ENCODE measurements at regions not wholly inside any gene's neighbourhood (a gene's known extent, or its start where the extent isn't known, plus 50 kb on each side); places are given as distances from the start of the nearest gene placed in this dataset.

GRCh38 chr2:56709181-56709580 is 525.4 kb downstream of the CCDC85A start:
- H3K4me3 ChIP-seq (ENCODE audit: control insufficient read depth, low read depth, low read length) = no peak overlapping the region
- no peak for TF ChIP-seq CTCF (IDR thresholded peaks at IDR 0.05; ENCODE audit: control insufficient read depth, insufficient read depth, low read depth, low read length, missing control alignments)
- DNase-seq (ENCODE audit: low read depth) = no peak

GRCh38 chr2:56713161-56713676 is 529.4 kb downstream of the CCDC85A start:
- peak; percentile 73 for DNase-seq (ENCODE audit: low read depth)
- H3K4me3 ChIP-seq (ENCODE audit: control insufficient read depth, low read depth, low read length) = no peak overlapping the region
- TF ChIP-seq CTCF (IDR thresholded peaks at IDR 0.05; ENCODE audit: control insufficient read depth, insufficient read depth, low read depth, low read length, missing control alignments) = no peak

- no peak for DNase-seq (ENCODE audit: low read depth)
- no peak for TF ChIP-seq CTCF (IDR thresholded peaks at IDR 0.05; ENCODE audit: control insufficient read depth, insufficient read depth, low read depth, low read length, missing control alignments)
- H3K4me3 ChIP-seq (ENCODE audit: control insufficient read depth, low read depth, low read length) = no peak overlapping the region
These were observed 530.2 kb downstream of the CCDC85A start for GRCh38 chr2:56713978-56714377.

- no peak for TF ChIP-seq CTCF (IDR thresholded peaks at IDR 0.05; ENCODE audit: control insufficient read depth, insufficient read depth, low read depth, low read length, missing control alignments)
- peak overlapping the region; percentile 14 for H3K4me3 ChIP-seq (ENCODE audit: control insufficient read depth, low read depth, low read length)
- no peak for DNase-seq (ENCODE audit: low read depth)
These were observed 530.6 kb downstream of the CCDC85A start for GRCh38 chr2:56714400-56714799.

GRCh38 chr2:56715683-56716082 is 531.9 kb downstream of the CCDC85A start:
- TF ChIP-seq CTCF (IDR thresholded peaks at IDR 0.05; ENCODE audit: control insufficient read depth, insufficient read depth, low read depth, low read length, missing control alignments) = no peak
- DNase-seq (ENCODE audit: low read depth) = no peak
- H3K4me3 ChIP-seq (ENCODE audit: control insufficient read depth, low read depth, low read length) = no peak overlapping the region

- no peak for DNase-seq (ENCODE audit: low read depth)
- H3K4me3 ChIP-seq (ENCODE audit: control insufficient read depth, low read depth, low read length) = no peak overlapping the region
- no peak for TF ChIP-seq CTCF (IDR thresholded peaks at IDR 0.05; ENCODE audit: control insufficient read depth, insufficient read depth, low read depth, low read length, missing control alignments)
These were observed 534.6 kb downstream of the CCDC85A start for GRCh38 chr2:56718413-56718812.

GRCh38 chr2:56729212-56729611 is 545.4 kb downstream of the CCDC85A start:
- H3K4me3 ChIP-seq (ENCODE audit: control insufficient read depth, low read depth, low read length) = no peak overlapping the region
- no peak for TF ChIP-seq CTCF (IDR thresholded peaks at IDR 0.05; ENCODE audit: control insufficient read depth, insufficient read depth, low read depth, low read length, missing control alignments)
- DNase-seq (ENCODE audit: low read depth) = peak; percentile 27

Measured in AG09309 (cell line).